H1 (cell line): ENCODE measurements at regions not wholly inside any gene's neighbourhood (a gene's known extent, or its start where the extent isn't known, plus 50 kb on each side); places are given as distances from the start of the nearest gene placed in this dataset.

Source experiments
- E2F6 ChIP-seq: IDR thresholded peaks from 2 replicates; pipeline ENCODE4 v1.6.1; 2012; ENCODE audit warnings: inconsistent platforms
- EZH2 ChIP-seq: fragments of 200-600 bp; sonication (generic); IDR thresholded peaks from 2 replicates; pipeline ENCODE4 v1.7.1; 2012; ENCODE audit warnings: low read depth, mild to moderate bottlenecking, moderate library complexity, low read length, inconsistent platforms; ENCODE audit not compliant: severe bottlenecking
- KDM1A ChIP-seq: fragments of 200-600, 300-600 bp; sonication (generic); IDR thresholded peaks from 2 replicates; pipeline ENCODE4 v1.7.1; 2016; ENCODE audit warnings: mild to moderate bottlenecking, low read length, borderline replicate concordance
- NRF1 ChIP-seq: IDR thresholded peaks from 2 replicates; pipeline ENCODE4 v1.6.1; 2011; ENCODE audit warnings: mild to moderate bottlenecking, low read depth, low read length, improper control_type of control experiment
- PHF8 ChIP-seq: fragments of 200-600 bp; sonication (generic); conservative IDR thresholded peaks from 2 replicates; pipeline ENCODE4 v1.7.1; 2012; ENCODE audit warnings: low read depth, mild to moderate bottlenecking, inconsistent platforms, low read length, moderate library complexity
- POLR2AphosphoS5 ChIP-seq: IDR thresholded peaks from 2 replicates; pipeline ENCODE4 v1.6.1; 2011; ENCODE audit warnings: low read depth, low read length
- SUZ12 ChIP-seq: fragments of 200-600 bp; sonication (generic); IDR thresholded peaks from 2 replicates; pipeline ENCODE4 v1.6.1; 2012; ENCODE audit warnings: mild to moderate bottlenecking, inconsistent platforms, low read length, moderate library complexity, mixed read lengths
- TAF1 ChIP-seq: IDR thresholded peaks from 2 replicates; pipeline ENCODE4 v1.6.1; 2011; ENCODE audit warnings: mild to moderate bottlenecking, low read depth, low read length
- TEAD4 ChIP-seq: IDR thresholded peaks from 2 replicates; pipeline ENCODE4 v1.6.1; 2012; ENCODE audit warnings: low read depth, low read length, inconsistent platforms, mixed read lengths
- TF ChIP-seq, protein P1 (sequence below): IDR thresholded peaks from 2 replicates; pipeline ENCODE4 v1.6.1; 2012; ENCODE audit warnings: low read length, inconsistent platforms
- TF ChIP-seq, protein P2 (sequence below), 3 experiments: IDR thresholded peaks; 1 replicate in 2 of 3; 2 replicates in 1 of 3; pipeline versions ENCODE4 v1.5.1 to v1.6.1; 2011; ENCODE audit warnings: low read length in 3 of 3, mild to moderate bottlenecking in 3 of 3, inconsistent platforms in 2 of 3, low read depth in 1 of 3, moderate library complexity in 1 of 3; ENCODE audit not compliant: insufficient read depth in 1 of 3; ENCODE audit errors: control extremely low read depth in 1 of 3

DNA sequence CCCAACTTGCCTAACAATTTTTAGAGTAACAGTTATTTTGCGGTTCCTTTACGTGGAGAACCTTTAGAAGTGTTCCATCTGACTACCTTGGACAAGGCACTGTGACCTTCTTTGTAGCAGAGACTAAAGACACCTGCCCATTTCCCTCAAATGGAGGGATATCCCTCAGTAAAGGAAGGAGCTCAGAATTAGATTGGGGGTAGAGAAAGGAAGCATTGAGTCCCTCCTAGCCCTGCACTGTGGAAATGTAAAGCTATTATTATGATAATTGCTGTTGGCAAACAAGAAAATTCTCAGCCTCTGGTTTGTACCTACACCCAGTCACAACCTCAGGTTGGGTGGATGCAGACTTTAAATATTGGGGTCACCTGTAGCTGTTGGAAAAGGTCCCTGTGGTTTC lies 72.6 kb upstream of the MACF1 start:
- no peak for TF ChIP-seq NRF1
- TF ChIP-seq POLR2AphosphoS5, result no peak
- TF ChIP-seq, protein P1, sequence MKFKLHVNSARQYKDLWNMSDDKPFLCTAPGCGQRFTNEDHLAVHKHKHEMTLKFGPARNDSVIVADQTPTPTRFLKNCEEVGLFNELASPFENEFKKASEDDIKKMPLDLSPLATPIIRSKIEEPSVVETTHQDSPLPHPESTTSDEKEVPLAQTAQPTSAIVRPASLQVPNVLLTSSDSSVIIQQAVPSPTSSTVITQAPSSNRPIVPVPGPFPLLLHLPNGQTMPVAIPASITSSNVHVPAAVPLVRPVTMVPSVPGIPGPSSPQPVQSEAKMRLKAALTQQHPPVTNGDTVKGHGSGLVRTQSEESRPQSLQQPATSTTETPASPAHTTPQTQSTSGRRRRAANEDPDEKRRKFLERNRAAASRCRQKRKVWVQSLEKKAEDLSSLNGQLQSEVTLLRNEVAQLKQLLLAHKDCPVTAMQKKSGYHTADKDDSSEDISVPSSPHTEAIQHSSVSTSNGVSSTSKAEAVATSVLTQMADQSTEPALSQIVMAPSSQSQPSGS, result no peak
- TF ChIP-seq, protein P2, sequence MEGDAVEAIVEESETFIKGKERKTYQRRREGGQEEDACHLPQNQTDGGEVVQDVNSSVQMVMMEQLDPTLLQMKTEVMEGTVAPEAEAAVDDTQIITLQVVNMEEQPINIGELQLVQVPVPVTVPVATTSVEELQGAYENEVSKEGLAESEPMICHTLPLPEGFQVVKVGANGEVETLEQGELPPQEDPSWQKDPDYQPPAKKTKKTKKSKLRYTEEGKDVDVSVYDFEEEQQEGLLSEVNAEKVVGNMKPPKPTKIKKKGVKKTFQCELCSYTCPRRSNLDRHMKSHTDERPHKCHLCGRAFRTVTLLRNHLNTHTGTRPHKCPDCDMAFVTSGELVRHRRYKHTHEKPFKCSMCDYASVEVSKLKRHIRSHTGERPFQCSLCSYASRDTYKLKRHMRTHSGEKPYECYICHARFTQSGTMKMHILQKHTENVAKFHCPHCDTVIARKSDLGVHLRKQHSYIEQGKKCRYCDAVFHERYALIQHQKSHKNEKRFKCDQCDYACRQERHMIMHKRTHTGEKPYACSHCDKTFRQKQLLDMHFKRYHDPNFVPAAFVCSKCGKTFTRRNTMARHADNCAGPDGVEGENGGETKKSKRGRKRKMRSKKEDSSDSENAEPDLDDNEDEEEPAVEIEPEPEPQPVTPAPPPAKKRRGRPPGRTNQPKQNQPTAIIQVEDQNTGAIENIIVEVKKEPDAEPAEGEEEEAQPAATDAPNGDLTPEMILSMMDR (IDR thresholded peaks at IDR 0.05; ENCODE audit: control extremely low read depth in 1 of 3, insufficient read depth in 1 of 3, low read depth in 1 of 3, low read length in 3 of 3), result no peak
- no peak for TF ChIP-seq E2F6
- TF ChIP-seq SUZ12, result no peak
- TF ChIP-seq TEAD4, result no peak
- no peak for TF ChIP-seq TAF1
- TF ChIP-seq PHF8, result no peak
- TF ChIP-seq KDM1A, result no peak
- no peak for TF ChIP-seq EZH2
